HEK293T (cell line): ENCODE measurements at regions not wholly inside any gene's neighbourhood (a gene's known extent, or its start where the extent isn't known, plus 50 kb on each side); places are given as distances from the start of the nearest gene placed in this dataset.

Experiments used
- ARNT ChIP-seq: fragments of 450-650 bp; IDR thresholded peaks from 2 replicates; pipeline ENCODE4 v1.6.1; 2017; ENCODE audit warnings: mild to moderate bottlenecking
- BHLHE40 ChIP-seq: fragments of 450-650 bp; IDR thresholded peaks from 2 replicates; pipeline ENCODE4 v1.6.1; 2016; ENCODE audit warnings: mild to moderate bottlenecking, moderate library complexity, borderline replicate concordance
- CTBP1 ChIP-seq: fragments of 450-650 bp; IDR thresholded peaks from 2 replicates; pipeline ENCODE4 v1.6.1; 2016; ENCODE audit warnings: borderline replicate concordance
- ELF4 ChIP-seq: fragments of 450-650 bp; IDR thresholded peaks from 2 replicates; pipeline ENCODE4 v1.6.1; 2017; ENCODE audit warnings: antibody characterized with exemption
- FOXK2 ChIP-seq: fragments of 450-650 bp; IDR thresholded peaks from 2 replicates; pipeline ENCODE4 v1.6.1; 2016; ENCODE audit warnings: mild to moderate bottlenecking
- HDGF ChIP-seq: fragments of 450-650 bp; IDR thresholded peaks from 2 replicates; pipeline ENCODE4 v1.6.1; 2017; ENCODE audit warnings: antibody characterized with exemption, borderline replicate concordance
- L3MBTL2 ChIP-seq: fragments of 450-650 bp; conservative IDR thresholded peaks from 2 replicates; pipeline ENCODE4 v1.6.1; 2016; ENCODE audit warnings: mild to moderate bottlenecking
- PKNOX1 ChIP-seq: fragments of 450-650 bp; IDR thresholded peaks from 2 replicates; pipeline ENCODE4 v1.6.1; 2016
- SUZ12 ChIP-seq: fragments of 450-650 bp; IDR thresholded peaks from 2 replicates; pipeline ENCODE4 v1.6.1; 2016; ENCODE audit warnings: mild to moderate bottlenecking
- TARDBP ChIP-seq: fragments of 450-650 bp; IDR thresholded peaks from 2 replicates; pipeline ENCODE4 v1.6.1; 2016
- ZNF384 ChIP-seq: fragments of 450-650 bp; IDR thresholded peaks from 2 replicates; pipeline ENCODE4 v1.6.1; 2016

GRCh38 chr7:45500257-45500656 is 73.9 kb upstream of the ADCY1 start:
- TF ChIP-seq ARNT (no peak), L3MBTL2 (no peak), SUZ12 (no peak), CTBP1 (no peak), FOXK2 (no peak), PKNOX1 (no peak), TARDBP (no peak), HDGF (no peak), ELF4 (no peak), ZNF384 (no peak), BHLHE40 (no peak)
